Activated CD4-positive, alpha-beta T cell treated with anti-CD3 and anti-CD28 coated beads, Interleukin-2, amount 50 U/mL, for 24 hours (primary cell): ENCODE measurements at regions not wholly inside any gene's neighbourhood (a gene's known extent, or its start where the extent isn't known, plus 50 kb on each side); places are given as distances from the start of the nearest gene placed in this dataset.

Source experiments
- DNase-seq, 2 donors: peaks; one replicate each; pipeline ENCODE4 v3.0.0-alpha.2; 2020; ENCODE audit warnings: low read depth in 1 of 2, low spot score in 1 of 2

GRCh38 chr20:52589251-52589812 lies 382.8 kb upstream of the TSHZ2 start:
- DNase-seq = no peak

GRCh38 chr20:52586660-52587059 lies 385.5 kb upstream of the TSHZ2 start:
- DNase-seq = no peak

DNA sequence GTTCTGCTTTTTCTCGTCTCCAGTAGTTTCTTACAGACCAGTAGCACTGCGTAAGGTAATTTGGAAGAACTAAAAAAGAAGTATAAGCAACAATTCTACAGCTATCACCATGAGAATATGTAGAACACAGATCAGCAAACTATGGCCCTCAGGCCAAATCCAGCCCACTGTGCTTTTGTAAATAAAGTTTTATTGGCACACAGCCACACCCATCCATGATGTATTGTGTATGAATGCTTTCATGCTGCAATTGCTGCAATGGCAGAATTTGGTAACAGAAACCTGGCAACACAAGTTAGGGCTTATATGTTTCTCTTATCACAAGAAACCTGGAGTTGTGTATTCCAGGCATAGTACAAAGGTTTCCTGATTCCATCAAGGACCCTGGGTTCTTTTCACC lies 386.8 kb upstream of the TSHZ2 start:
- DNase-seq = no peak

DNA sequence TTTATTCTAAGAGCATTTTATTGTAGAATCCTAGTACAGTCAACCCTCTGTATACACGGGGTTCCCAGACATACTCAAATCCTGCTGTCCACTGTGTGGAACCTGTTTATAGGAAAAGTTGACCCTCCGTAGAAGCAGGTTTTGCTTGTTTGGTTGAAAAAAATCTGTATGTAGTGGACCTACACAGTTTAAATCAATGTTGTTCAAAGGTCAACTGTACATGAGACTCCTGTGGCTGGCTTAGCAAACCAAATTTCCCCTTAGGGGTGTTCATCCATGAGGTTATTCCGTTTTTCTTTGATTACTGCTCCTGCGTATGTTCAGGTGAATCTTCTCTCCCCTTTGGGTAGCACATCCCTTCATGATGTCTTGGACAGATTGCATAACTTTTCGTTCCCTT lies 387.0 kb upstream of the ZFP64 start:
- no peak for DNase-seq

GRCh38 chr20:52577696-52578095 lies 386.1 kb upstream of the ZFP64 start:
- DNase-seq = no peak

- no peak for DNase-seq
Measured at GRCh38 chr20:52572687-52573086, 381.1 kb upstream of the ZFP64 start.

- no peak for DNase-seq
Measured at GRCh38 chr20:52569201-52569600, 377.6 kb upstream of the ZFP64 start.

DNA sequence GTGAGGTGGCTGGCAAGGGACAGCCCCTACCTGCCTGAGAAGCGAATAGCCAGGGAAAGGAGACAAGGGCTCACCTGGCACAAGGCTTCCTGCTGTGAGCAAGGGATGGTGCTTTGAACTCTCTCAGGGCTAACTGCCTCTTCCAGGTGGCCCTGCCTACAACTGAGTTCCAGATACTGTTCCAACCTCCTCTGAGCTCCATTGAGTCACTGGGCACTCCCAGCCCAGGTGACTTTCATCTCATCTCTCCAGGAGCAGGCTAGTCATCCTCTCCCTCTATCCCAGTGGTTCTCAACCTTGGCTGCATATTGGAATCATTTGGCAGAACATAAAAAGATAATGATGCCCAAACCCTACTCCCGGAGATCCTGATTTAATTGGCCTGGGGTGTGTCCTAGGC lies 374.0 kb upstream of the ZFP64 start:
- no peak for DNase-seq

DNA sequence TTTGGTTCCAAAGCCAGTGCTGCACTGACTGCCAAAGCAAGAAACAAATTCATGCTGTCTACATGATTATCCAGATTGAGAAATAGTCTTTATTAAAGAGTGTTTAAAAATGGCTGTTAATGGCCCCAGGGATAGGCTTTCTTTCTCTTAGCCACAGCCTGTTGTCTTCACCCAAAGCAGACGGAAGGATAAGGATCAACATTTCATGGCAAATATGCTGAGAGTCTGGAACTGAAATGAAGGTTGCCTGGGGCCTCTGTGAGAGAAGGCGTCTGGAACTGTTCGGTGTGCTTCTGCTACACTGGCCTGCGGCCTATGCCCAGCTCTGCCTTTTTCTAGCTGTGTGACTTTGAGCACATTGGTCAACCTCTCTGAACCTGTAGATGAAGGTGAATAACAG lies 373.0 kb upstream of the ZFP64 start:
- DNase-seq = no peak

DNA sequence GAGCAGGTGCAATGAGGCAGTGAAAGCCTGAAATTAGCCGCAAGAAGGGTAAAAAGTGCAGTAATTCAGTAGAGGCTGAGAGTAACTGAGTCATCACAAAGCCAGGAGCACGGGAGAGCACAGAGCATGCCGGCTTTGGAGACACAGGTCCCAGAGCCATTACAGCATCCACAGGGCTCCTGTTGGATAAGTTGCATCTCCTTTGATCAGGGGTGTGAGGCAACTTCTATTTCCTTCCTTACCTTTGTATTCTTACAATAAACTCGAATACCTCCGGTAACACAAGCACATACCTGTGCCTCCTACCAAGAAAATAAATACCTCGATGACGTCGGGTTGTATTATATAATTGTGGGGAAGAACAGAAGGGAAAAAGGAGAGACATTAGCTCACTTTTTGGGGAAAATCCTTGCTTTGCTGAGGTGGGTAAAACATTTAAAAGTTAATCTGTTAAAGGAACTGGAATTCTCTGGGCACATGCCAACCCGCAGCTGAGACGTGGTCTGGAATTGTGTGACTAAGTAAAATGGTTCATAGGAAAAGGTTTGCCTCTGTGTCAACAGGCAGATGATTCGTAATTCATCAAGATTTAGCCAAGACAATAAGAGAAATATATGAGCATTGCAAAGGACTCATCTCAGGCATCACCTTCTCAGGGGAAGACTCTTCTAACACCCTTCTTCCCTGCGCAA lies 360.7 kb upstream of the ZFP64 start:
- no peak for DNase-seq

DNA sequence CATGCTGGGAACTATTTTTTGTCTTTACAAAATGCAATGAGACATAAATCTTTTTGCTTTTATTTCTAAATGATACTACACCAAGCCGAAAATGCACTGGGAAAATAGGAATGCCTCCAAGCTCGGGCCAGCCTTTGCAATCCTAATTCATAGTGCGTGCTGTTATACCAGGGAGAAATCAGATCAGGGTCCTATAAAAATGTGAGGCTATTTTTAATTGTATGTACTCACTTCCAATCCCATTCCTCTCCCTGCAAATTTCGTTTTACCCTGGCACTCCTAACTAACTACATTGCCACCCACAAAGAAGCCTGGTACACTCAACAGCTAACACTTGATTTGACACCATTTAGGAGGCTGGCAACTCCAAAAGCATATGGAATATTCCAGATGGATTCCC lies 350.6 kb upstream of the ZFP64 start:
- DNase-seq = no peak

DNA sequence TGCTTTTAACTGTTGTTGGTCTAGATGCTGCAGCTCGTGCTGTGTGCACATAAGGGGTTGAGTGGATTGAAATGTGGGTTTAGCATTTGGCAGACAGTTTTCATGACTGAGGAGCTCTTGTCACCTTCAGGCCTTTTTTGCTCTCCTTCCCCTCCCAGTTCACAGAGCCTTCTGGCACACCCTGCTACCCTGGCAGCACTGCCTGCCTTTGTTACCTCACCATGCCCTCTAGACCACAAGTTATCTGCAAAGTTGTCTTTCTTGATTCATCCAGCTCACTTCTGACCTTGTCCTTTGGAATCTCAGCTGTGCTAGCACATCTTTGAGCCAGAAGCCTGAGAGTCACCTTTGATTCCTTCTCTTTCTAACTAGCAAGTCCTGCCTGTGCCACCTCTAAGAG lies 348.9 kb upstream of the ZFP64 start:
- DNase-seq = no peak

DNA sequence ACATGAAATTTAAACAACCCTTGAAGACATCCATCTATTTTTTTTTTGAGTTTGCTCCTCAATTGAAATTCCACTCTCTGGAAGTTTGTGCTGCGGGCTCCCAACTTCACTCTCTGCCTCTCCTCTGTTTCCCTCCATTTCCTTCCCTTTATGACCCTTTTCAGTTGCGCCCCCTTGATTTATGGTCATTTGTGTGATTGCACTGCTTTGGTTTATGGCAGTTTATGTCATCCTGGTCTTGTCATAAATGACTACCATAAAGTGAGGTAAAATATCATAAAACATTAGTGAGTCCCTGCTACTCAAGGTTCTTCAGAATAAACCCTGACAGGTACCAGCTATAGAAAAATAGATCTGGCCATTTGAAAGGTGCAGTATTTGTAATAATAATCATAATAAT lies 348.3 kb upstream of the ZFP64 start:
- no peak for DNase-seq

GRCh38 chr20:52536841-52537400 lies 345.3 kb upstream of the ZFP64 start:
- no peak for DNase-seq

DNA sequence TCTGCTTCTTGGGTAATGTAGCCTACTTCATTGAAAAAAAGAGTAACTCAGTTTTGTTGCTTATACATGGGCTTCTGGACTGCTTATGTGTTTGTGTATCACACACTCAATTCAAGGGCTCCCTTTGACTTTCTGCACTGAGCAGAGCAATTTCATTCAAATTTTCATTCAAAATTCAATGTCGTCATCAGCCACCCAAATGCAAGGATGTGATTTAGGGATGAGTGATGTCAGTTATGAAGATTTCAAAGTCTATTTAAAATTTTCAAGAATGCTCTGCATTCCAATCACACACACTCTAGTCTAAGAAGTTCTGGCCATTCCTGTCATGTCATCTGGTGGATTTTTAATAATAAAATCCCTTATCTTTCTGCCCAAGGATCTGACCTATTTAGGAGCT lies 344.5 kb upstream of the ZFP64 start:
- DNase-seq = no peak

DNA sequence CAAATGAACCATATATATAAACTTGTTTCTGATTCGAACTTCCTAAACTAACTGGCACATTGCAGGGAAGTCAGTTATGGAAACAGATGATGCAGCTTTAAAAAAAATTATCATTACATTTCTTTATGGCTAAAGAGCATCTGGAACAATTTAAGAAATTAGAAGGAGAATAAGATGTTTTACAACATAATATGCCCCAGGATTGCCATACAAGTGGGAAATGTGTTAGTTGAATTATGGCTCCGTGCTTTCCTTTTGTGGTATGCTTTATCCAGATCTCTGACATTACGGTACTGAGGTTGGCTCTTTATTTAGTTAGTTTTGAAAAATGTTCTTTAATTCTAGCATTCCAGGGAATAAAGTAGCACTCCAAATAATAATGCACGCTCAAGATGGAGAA lies 343.0 kb upstream of the ZFP64 start:
- DNase-seq = no peak

DNA sequence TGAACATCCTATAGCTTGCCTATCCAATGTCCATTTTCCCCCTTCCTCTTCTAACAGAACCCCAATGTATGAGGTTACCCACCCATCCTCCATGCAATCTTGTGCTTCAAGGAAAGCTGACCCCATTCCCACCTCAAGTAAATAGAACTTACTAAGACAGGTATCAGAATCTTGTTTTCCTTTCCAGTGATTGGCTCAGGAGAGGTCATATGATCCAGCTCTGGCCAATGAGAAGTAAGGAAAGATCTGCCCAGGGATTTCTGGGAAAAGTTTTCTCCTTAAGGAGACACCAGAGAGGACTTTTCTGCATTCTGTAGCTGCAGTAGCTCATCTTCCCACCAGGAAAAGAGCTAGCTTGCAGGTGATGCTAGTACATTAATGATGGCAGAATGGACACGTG lies 341.8 kb upstream of the ZFP64 start:
- DNase-seq = no peak

DNA sequence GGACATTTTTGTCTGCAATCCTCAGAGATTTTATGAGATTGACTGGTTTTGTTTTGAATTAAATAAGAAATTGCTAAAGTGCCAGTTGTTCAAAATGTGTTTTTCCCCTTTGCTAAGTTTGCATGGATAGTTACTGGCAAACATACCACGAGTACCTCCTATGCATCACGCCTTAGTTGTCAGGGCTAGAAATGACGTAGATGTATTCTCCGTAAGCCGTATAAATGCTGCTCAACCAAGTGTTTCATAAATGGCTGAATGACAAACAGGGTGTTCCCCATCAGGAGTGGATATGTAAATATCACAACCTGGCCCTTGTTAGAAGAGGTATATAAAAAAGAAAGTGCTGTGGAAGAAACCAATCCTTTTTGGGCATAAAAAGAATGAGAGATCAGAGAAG lies 341.1 kb upstream of the ZFP64 start:
- no peak for DNase-seq

- DNase-seq = no peak
Measured at GRCh38 chr20:52530571-52530970, 339.0 kb upstream of the ZFP64 start.

DNA sequence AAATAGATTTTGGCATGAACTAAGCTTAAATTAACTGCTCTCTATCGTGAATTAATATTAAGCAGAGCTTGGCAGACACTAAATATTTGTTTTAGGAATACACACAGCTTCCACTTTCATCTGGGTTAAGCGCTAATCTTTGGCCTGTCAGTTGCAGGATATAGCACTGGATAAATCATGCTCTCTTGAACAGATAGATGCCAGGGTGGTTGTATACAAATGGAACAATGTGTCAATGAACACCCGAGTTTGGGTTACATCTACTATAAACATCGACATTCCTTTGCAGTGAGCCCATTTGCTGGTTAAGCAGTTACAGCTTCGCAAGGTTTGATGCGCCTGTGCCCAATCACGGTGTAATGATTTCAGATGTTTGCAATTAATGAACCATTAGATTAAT lies 338.2 kb upstream of the ZFP64 start:
- no peak for DNase-seq

DNA sequence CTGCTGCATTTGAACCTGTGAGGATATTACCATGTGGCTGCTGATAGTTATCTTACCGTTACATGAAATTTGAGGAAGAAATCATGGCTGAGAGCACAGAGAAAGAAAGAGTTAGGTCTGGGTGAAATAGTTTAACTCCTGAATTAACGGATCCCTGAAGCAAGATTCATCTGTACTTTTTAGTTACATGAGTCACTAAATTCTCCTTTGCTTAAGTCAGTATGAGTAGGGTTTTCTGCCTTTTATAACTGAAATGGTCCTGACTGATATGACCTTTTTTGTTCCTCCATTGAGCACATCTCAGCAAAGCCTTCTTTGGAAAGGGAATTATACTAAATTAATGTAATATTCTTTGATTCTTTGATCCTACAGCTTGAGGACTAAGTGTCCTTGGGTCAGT lies 333.3 kb upstream of the ZFP64 start:
- DNase-seq = no peak

GRCh38 chr20:52518735-52519134 lies 327.2 kb upstream of the ZFP64 start:
- DNase-seq = no peak

DNA sequence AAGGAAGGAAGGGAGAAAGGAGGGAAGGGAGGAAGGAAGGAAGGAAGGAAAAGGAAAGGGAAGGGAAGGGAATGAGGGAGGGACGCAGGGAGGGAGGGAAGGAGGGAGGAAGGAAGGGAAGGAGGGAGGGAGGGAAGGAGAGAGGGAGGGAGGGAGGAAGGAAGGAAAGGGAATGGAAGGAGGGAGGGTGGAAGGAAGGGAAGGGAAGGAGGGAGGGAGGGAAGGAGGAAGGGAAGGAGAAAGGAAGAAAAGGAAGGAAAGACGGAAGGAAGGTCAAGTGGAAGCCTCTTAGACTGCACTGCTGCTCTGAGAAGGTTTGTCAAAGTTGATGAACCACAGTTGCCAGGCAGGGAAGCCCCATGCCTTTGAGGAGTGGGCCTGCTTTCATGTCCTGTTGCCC lies 324.3 kb upstream of the ZFP64 start:
- no peak for DNase-seq
